ENCODE measurements at regions not wholly inside any gene's neighbourhood (a gene's known extent, or its start where the extent isn't known, plus 50 kb on each side); places are given as distances from the start of the nearest gene placed in this dataset.

GRCh38 chr1:58157256-58157655 lies 389.3 kb downstream of the OMA1 start:
- TF ChIP-seq CTCF (IDR thresholded peaks at IDR 0.05; ENCODE audit: low read depth, low read length) (no peak), EZH2phosphoT487 (IDR thresholded peaks at IDR 0.05; ENCODE audit: low read depth) (no peak)
